ENCODE measurements at regions not wholly inside any gene's neighbourhood (a gene's known extent, or its start where the extent isn't known, plus 50 kb on each side); places are given as distances from the start of the nearest gene placed in this dataset.
"Not testable (repeated sequence)": the region's sequence is repeated elsewhere in the genome, so short reads cannot be mapped to it uniquely, and the experiment has no call there.

GRCh38 chr4:55251342-55251741, 94.7 kb upstream of the SRD5A3 start:
- DNase-seq (ENCODE audit: low read depth in 2 of 2): no peak

- no peak for DNase-seq (ENCODE audit: low read depth in 2 of 2)
Measured at GRCh38 chr4:55251896-55252295, 94.1 kb upstream of the SRD5A3 start.

- no peak for DNase-seq (ENCODE audit: low read depth in 2 of 2)
Measured at GRCh38 chr4:55253948-55254593, 92.0 kb upstream of the SRD5A3 start.

- no peak for DNase-seq (ENCODE audit: low read depth in 2 of 2)
Measured at GRCh38 chr4:55255179-55255578, 90.9 kb upstream of the SRD5A3 start.

- no peak for DNase-seq (ENCODE audit: low read depth in 2 of 2)
Measured at GRCh38 chr4:55256787-55257186, 89.3 kb upstream of the SRD5A3 start.

GRCh38 chr4:55258152-55258865, 87.7 kb upstream of the SRD5A3 start:
- no peak for DNase-seq (ENCODE audit: low read depth in 2 of 2)

GRCh38 chr4:55259294-55259693, 86.7 kb upstream of the SRD5A3 start:
- DNase-seq (ENCODE audit: low read depth in 2 of 2): no peak

GRCh38 chr4:55269470-55269869, 76.6 kb upstream of the SRD5A3 start:
- no peak for DNase-seq (ENCODE audit: low read depth in 2 of 2)

- no peak for DNase-seq (ENCODE audit: low read depth in 2 of 2)
Measured at GRCh38 chr4:55269995-55270394, 76.0 kb upstream of the SRD5A3 start.

GRCh38 chr4:55270481-55270880, 75.6 kb upstream of the SRD5A3 start:
- DNase-seq (ENCODE audit: low read depth in 2 of 2): no peak

- DNase-seq (ENCODE audit: low read depth in 2 of 2): no peak
Measured at GRCh38 chr4:55272102-55272501, 73.9 kb upstream of the SRD5A3 start.

- no peak for DNase-seq (ENCODE audit: low read depth in 2 of 2)
Measured at GRCh38 chr4:55272589-55272988, 73.5 kb upstream of the SRD5A3 start.

GRCh38 chr4:55277011-55277410, 69.0 kb upstream of the SRD5A3 start:
- no peak for DNase-seq (ENCODE audit: low read depth in 2 of 2)

GRCh38 chr4:55278316-55278715, 67.7 kb upstream of the SRD5A3 start:
- no peak for DNase-seq (ENCODE audit: low read depth in 2 of 2)

GRCh38 chr4:55280474-55280873, 65.6 kb upstream of the SRD5A3 start:
- not testable (repeated sequence) for DNase-seq (ENCODE audit: low read depth in 2 of 2)

GRCh38 chr4:55281118-55281683, 64.8 kb upstream of the SRD5A3 start:
- DNase-seq (ENCODE audit: low read depth in 2 of 2): not testable (repeated sequence)

- no peak for DNase-seq (ENCODE audit: low read depth in 2 of 2)
Measured at GRCh38 chr4:55284331-55284730, 61.7 kb upstream of the SRD5A3 start.

GRCh38 chr4:55291227-55291640, 54.8 kb upstream of the SRD5A3 start:
- DNase-seq (ENCODE audit: low read depth in 2 of 2): no peak

GRCh38 chr4:55296096-55296495, 49.9 kb upstream of the SRD5A3 start:
- DNase-seq (ENCODE audit: low read depth in 2 of 2): no peak
